Dedifferentiated amniotic fluid mesenchymal stem cell (primary cell): ENCODE measurements at regions not wholly inside any gene's neighbourhood (a gene's known extent, or its start where the extent isn't known, plus 50 kb on each side); places are given as distances from the start of the nearest gene placed in this dataset.
"Not testable (repeated sequence)": the region's sequence is repeated elsewhere in the genome, so short reads cannot be mapped to it uniquely, and the experiment has no call there.

Source experiments
- DNase-seq: peaks from one replicate; pipeline ENCODE4 v3.0.0-alpha.2; 2016; ENCODE audit errors: extremely low spot score

GRCh38 chr12:13350946-13351345 lies 154.4 kb downstream of the EMP1 start:
- DNase-seq, result no peak

GRCh38 chr12:13350381-13350780 lies 153.9 kb downstream of the EMP1 start:
- DNase-seq, result no peak

- DNase-seq, result no peak
Measured at GRCh38 chr12:13348464-13348863, 151.9 kb downstream of the EMP1 start.

GRCh38 chr12:13347241-13348043 lies 150.9 kb downstream of the EMP1 start:
- peak; percentile 29 for DNase-seq

- DNase-seq, result no peak
Measured at GRCh38 chr12:13345722-13346121, 149.2 kb downstream of the EMP1 start.

GRCh38 chr12:13343375-13343774 lies 146.8 kb downstream of the EMP1 start:
- DNase-seq, result no peak

- no peak for DNase-seq
Measured at GRCh38 chr12:13342971-13343370, 146.4 kb downstream of the EMP1 start.

GRCh38 chr12:13340149-13340548 lies 143.6 kb downstream of the EMP1 start:
- DNase-seq, result no peak

GRCh38 chr12:13339538-13339937 lies 143.0 kb downstream of the EMP1 start:
- no peak for DNase-seq

GRCh38 chr12:13339091-13339490 lies 142.6 kb downstream of the EMP1 start:
- no peak for DNase-seq

- no peak for DNase-seq
Measured at GRCh38 chr12:13337791-13338190, 141.3 kb downstream of the EMP1 start.

GRCh38 chr12:13336216-13336615 lies 139.7 kb downstream of the EMP1 start:
- no peak for DNase-seq

- no peak for DNase-seq
Measured at GRCh38 chr12:13328535-13328934, 132.0 kb downstream of the EMP1 start.

GRCh38 chr12:13326076-13326475 lies 129.6 kb downstream of the EMP1 start:
- DNase-seq, result no peak

- not testable (repeated sequence) for DNase-seq
Measured at GRCh38 chr12:13325037-13325436, 128.5 kb downstream of the EMP1 start.

GRCh38 chr12:13318231-13319015 lies 121.9 kb downstream of the EMP1 start:
- no peak for DNase-seq

GRCh38 chr12:13316587-13317246 lies 120.2 kb downstream of the EMP1 start:
- no peak for DNase-seq

GRCh38 chr12:13313886-13314285 lies 117.4 kb downstream of the EMP1 start:
- DNase-seq, result no peak

GRCh38 chr12:13311551-13311950 lies 115.0 kb downstream of the EMP1 start:
- no peak for DNase-seq

- no peak for DNase-seq
Measured at GRCh38 chr12:13307143-13307816, 110.8 kb downstream of the EMP1 start.

GRCh38 chr12:13304924-13305323 lies 108.4 kb downstream of the EMP1 start:
- no peak for DNase-seq

GRCh38 chr12:13299457-13299856 lies 102.9 kb downstream of the EMP1 start:
- no peak for DNase-seq
